ENCODE measurements at regions not wholly inside any gene's neighbourhood (a gene's known extent, or its start where the extent isn't known, plus 50 kb on each side); places are given as distances from the start of the nearest gene placed in this dataset.

GRCh38 chr2:100754951-100755350 is 65.0 kb upstream of the NPAS2 start:
- Histone ChIP-seq H3K9me2 (replicated peaks; ENCODE audit: insufficient read depth) (no peaks in the 10 kb centered on the region), H3K36me3 (replicated peaks; ENCODE audit: insufficient read depth, low read depth) (no peaks in the 10 kb centered on the region), H3K4me3 (no peak overlapping the region), H3K4me2 (no peak overlapping the region), H3K27me3 (no peaks in the 10 kb centered on the region), H3K27ac (no peak overlapping the region), H3K79me2 (no peaks in the 10 kb centered on the region), H3K9me3 (ENCODE audit: low read depth) (no peaks in the 10 kb centered on the region), H4K20me1 (ENCODE audit: insufficient read depth, poor library complexity, severe bottlenecking) (no peaks in the 10 kb centered on the region), H2AFZ (no peak overlapping the region), H3K4me1 (ENCODE audit: insufficient read depth) (no peaks in the 10 kb centered on the region)
- no peak for DNase-seq (ENCODE audit: low spot score)
- 86% methylated on average over 4 of the region's 4 CpGs for WGBS (ENCODE audit: low lambda C conversion rate, missing lambda C conversion rate)
- TF ChIP-seq CTCF (IDR thresholded peaks at IDR 0.05; ENCODE audit: poor library complexity) = no peak
- no peak for TF ChIP-seq EZH2phosphoT487 (IDR thresholded peaks at IDR 0.05; ENCODE audit: low read depth, severe bottlenecking, unreplicated experiment)
- TF ChIP-seq EZH2 (IDR thresholded peaks at IDR 0.05; ENCODE audit: borderline replicate concordance) = no peak

GRCh38 chr2:100755441-100755840 is 64.5 kb upstream of the NPAS2 start:
- no peak overlapping the region for H3K27ac ChIP-seq
- WGBS (ENCODE audit: low lambda C conversion rate, missing lambda C conversion rate) = 84% methylated on average over 2 of the region's 2 CpGs

GRCh38 chr2:100756704-100757103 is 63.2 kb upstream of the NPAS2 start:
- no peak overlapping the region for H2AFZ ChIP-seq

More at GRCh38 chr2:100755441-100755840, 64.5 kb upstream of the NPAS2 start:
- H4K20me1 ChIP-seq (ENCODE audit: insufficient read depth, poor library complexity, severe bottlenecking) = no peaks in the 10 kb centered on the region
- H3K4me2 ChIP-seq = no peak overlapping the region
- no peak overlapping the region for H2AFZ ChIP-seq
- H3K27me3 ChIP-seq = no peaks in the 10 kb centered on the region
- no peak overlapping the region for H3K4me3 ChIP-seq
- H3K79me2 ChIP-seq = no peaks in the 10 kb centered on the region
- H3K9me3 ChIP-seq (ENCODE audit: low read depth) = no peaks in the 10 kb centered on the region
- H3K36me3 ChIP-seq (replicated peaks; ENCODE audit: insufficient read depth, low read depth) = no peaks in the 10 kb centered on the region
- no peaks in the 10 kb centered on the region for H3K4me1 ChIP-seq (ENCODE audit: insufficient read depth)
- no peak for DNase-seq (ENCODE audit: low spot score)
- TF ChIP-seq EZH2 (IDR thresholded peaks at IDR 0.05; ENCODE audit: borderline replicate concordance) (no peak), EZH2phosphoT487 (IDR thresholded peaks at IDR 0.05; ENCODE audit: low read depth, severe bottlenecking, unreplicated experiment) (no peak), CTCF (IDR thresholded peaks at IDR 0.05; ENCODE audit: poor library complexity) (no peak)
- no peaks in the 10 kb centered on the region for H3K9me2 ChIP-seq (replicated peaks; ENCODE audit: insufficient read depth)

More at GRCh38 chr2:100756704-100757103, 63.2 kb upstream of the NPAS2 start:
- H3K4me2 ChIP-seq = no peak overlapping the region
- no peaks in the 10 kb centered on the region for H3K79me2 ChIP-seq
- no peaks in the 10 kb centered on the region for H3K27me3 ChIP-seq
- H4K20me1 ChIP-seq (ENCODE audit: insufficient read depth, poor library complexity, severe bottlenecking) = no peaks in the 10 kb centered on the region
- no peaks in the 10 kb centered on the region for H3K4me1 ChIP-seq (ENCODE audit: insufficient read depth)
- 50% methylated on average over 1 of the region's 1 CpG for WGBS (ENCODE audit: low lambda C conversion rate, missing lambda C conversion rate)
- no peaks in the 10 kb centered on the region for H3K36me3 ChIP-seq (replicated peaks; ENCODE audit: insufficient read depth, low read depth)
- no peak for TF ChIP-seq CTCF (IDR thresholded peaks at IDR 0.05; ENCODE audit: poor library complexity)
- H3K9me3 ChIP-seq (ENCODE audit: low read depth) = no peaks in the 10 kb centered on the region
- no peak for DNase-seq (ENCODE audit: low spot score)
- no peaks in the 10 kb centered on the region for H3K9me2 ChIP-seq (replicated peaks; ENCODE audit: insufficient read depth)
- no peak overlapping the region for H3K27ac ChIP-seq
- no peak overlapping the region for H3K4me3 ChIP-seq
